ENCODE measurements at regions not wholly inside any gene's neighbourhood (a gene's known extent, or its start where the extent isn't known, plus 50 kb on each side); places are given as distances from the start of the nearest gene placed in this dataset.

GRCh38 chr18:50444539-50444938, 69.7 kb downstream of the SKA1 start:
- DNase-seq: no peak

- DNase-seq: no peak
Measured at GRCh38 chr18:50446629-50447028, 71.8 kb downstream of the SKA1 start.

GRCh38 chr18:50447102-50447741, 72.4 kb downstream of the SKA1 start:
- no peak for DNase-seq

GRCh38 chr18:50447952-50448351, 73.1 kb downstream of the SKA1 start:
- DNase-seq: no peak

- DNase-seq: no peak
Measured at GRCh38 chr18:50451100-50451842, 76.4 kb downstream of the SKA1 start.

- peak in 5 of 56 donors; percentile 4 to 54 (median 36) for DNase-seq
Measured at GRCh38 chr18:50453014-50453680, 78.3 kb downstream of the SKA1 start.

GRCh38 chr18:50453732-50454131, 78.9 kb downstream of the SKA1 start:
- DNase-seq: no peak

GRCh38 chr18:50454387-50454988, 79.6 kb downstream of the SKA1 start:
- DNase-seq: no peak

GRCh38 chr18:50456285-50456684, 81.4 kb downstream of the SKA1 start:
- no peak for DNase-seq

- DNase-seq: no peak
Measured at GRCh38 chr18:50457639-50458038, 82.8 kb downstream of the SKA1 start.

- DNase-seq: no peak
Measured at GRCh38 chr18:50458366-50458765, 83.5 kb downstream of the SKA1 start.

- no peak for DNase-seq
Measured at GRCh38 chr18:50458796-50459195, 84.0 kb downstream of the SKA1 start.

- DNase-seq: no peak
Measured at GRCh38 chr18:50460062-50460461, 85.2 kb downstream of the SKA1 start.

- no peak for DNase-seq
Measured at GRCh38 chr18:50460716-50461115, 85.9 kb downstream of the SKA1 start.

GRCh38 chr18:50461251-50461650, 86.4 kb downstream of the SKA1 start:
- peak in 1 of 56 donors; percentile 11 for DNase-seq

- no peak for DNase-seq
Measured at GRCh38 chr18:50465211-50466153, 90.6 kb downstream of the SKA1 start.

GRCh38 chr18:50466634-50467033, 91.8 kb downstream of the SKA1 start:
- DNase-seq: no peak

GRCh38 chr18:50468807-50469206, 91.1 kb upstream of the MAPK4 start:
- no peak for DNase-seq

- DNase-seq: peak in 31 of 56 donors; percentile 1 to 77 (median 29)
Measured at GRCh38 chr18:50469380-50469781, 90.5 kb upstream of the MAPK4 start.

- DNase-seq: no peak
Measured at GRCh38 chr18:50472941-50473340, 86.9 kb upstream of the MAPK4 start.

- DNase-seq: no peak
Measured at GRCh38 chr18:50473881-50474280, 86.0 kb upstream of the MAPK4 start.
